Stimulated activated CD4-positive, alpha-beta T cell treated with anti-CD3 and anti-CD28 coated beads, Interleukin-4, amount 100 ng/mL, for 1 hour (primary cell): ENCODE measurements at regions not wholly inside any gene's neighbourhood (a gene's known extent, or its start where the extent isn't known, plus 50 kb on each side); places are given as distances from the start of the nearest gene placed in this dataset.

Experiments used
- DNase-seq: peaks from one replicate; pipeline ENCODE4 v3.0.0-alpha.2; 2020

GRCh38 chr6:41429506-41430504 lies 94.4 kb downstream of the NCR2 start:
- no peak for DNase-seq

GRCh38 chr6:41430875-41431274 lies 95.5 kb downstream of the NCR2 start:
- DNase-seq: no peak

GRCh38 chr6:41432280-41432679 lies 96.9 kb downstream of the NCR2 start:
- DNase-seq: no peak

GRCh38 chr6:41434803-41435481 lies 99.5 kb downstream of the NCR2 start:
- DNase-seq: no peak

GRCh38 chr6:41437604-41438003 lies 102.2 kb downstream of the NCR2 start:
- no peak for DNase-seq

GRCh38 chr6:41438746-41439145 lies 103.3 kb downstream of the NCR2 start:
- DNase-seq: no peak

GRCh38 chr6:41439524-41440418 lies 104.4 kb downstream of the NCR2 start:
- no peak for DNase-seq

- no peak for DNase-seq
Observed at GRCh38 chr6:41440958-41441357, 105.2 kb upstream of the FOXP4 start.

- no peak for DNase-seq
Observed at GRCh38 chr6:41441598-41442351, 104.4 kb upstream of the FOXP4 start.

- no peak for DNase-seq
Observed at GRCh38 chr6:41442352-41442672, 103.9 kb upstream of the FOXP4 start.

- peak; percentile 28 for DNase-seq
Observed at GRCh38 chr6:41442800-41443501, 103.2 kb upstream of the FOXP4 start.

GRCh38 chr6:41443616-41444525 lies 102.3 kb upstream of the FOXP4 start:
- DNase-seq: no peak

GRCh38 chr6:41445261-41445660 lies 100.9 kb upstream of the FOXP4 start:
- DNase-seq: no peak

- DNase-seq: no peak
Observed at GRCh38 chr6:41446132-41446531, 100.0 kb upstream of the FOXP4 start.

- DNase-seq: no peak
Observed at GRCh38 chr6:41446907-41447545, 99.2 kb upstream of the FOXP4 start.

GRCh38 chr6:41448256-41448655 lies 97.9 kb upstream of the FOXP4 start:
- no peak for DNase-seq

- DNase-seq: no peak
Observed at GRCh38 chr6:41449399-41450245, 96.6 kb upstream of the FOXP4 start.

- DNase-seq: no peak
Observed at GRCh38 chr6:41450581-41450980, 95.6 kb upstream of the FOXP4 start.

GRCh38 chr6:41451039-41451438 lies 95.1 kb upstream of the FOXP4 start:
- no peak for DNase-seq
